Sigmoid colon (tissue), 6 donors: ENCODE measurements at regions not wholly inside any gene's neighbourhood (a gene's known extent, or its start where the extent isn't known, plus 50 kb on each side); places are given as distances from the start of the nearest gene placed in this dataset.
A peak's percentile ranks its signal among the peaks of the same experiment; 100 is the strongest.

Experiments used
- DNase-seq: peaks from one replicate; pipeline ENCODE4 v3.0.0-alpha.2; 2019
- H3K27ac ChIP-seq, 4 donors: fragments of 200-600 bp; sonication (generic); one replicate each; pipeline ENCODE4 v1.5.1; 2016 to 2019; ENCODE audit warnings: mild to moderate bottlenecking in 1 of 4
- H3K27me3 ChIP-seq, 3 donors: fragments of 200-600 bp; sonication (generic); one replicate each; pipeline ENCODE4 v1.5.1; 2019; ENCODE audit warnings: mild to moderate bottlenecking in 1 of 3
- H3K36me3 ChIP-seq, 4 donors: fragments of 200-600 bp; sonication (generic); one replicate each; pipeline ENCODE4 v1.5.1; 2016 to 2019
- H3K4me1 ChIP-seq, 4 donors: fragments of 200-600 bp; sonication (generic); one replicate each; pipeline ENCODE4 v1.5.1; 2017 to 2019
- H3K4me3 ChIP-seq, 4 donors: fragments of 200-600 bp; sonication (generic); one replicate each; pipeline ENCODE4 v1.5.1; 2017 to 2019; ENCODE audit warnings: mild to moderate bottlenecking in 2 of 4, moderate library complexity in 1 of 4
- H3K9me3 ChIP-seq, 4 donors: fragments of 200-600 bp in 3 of 4; sonication (generic) in 3 of 4; one replicate each; pipeline versions ENCODE4 v1.5.1 to v1.6.1; 2013 to 2019
- CTCF ChIP-seq, 4 experiments: fragments of 450-650 bp in 3 of 4; fragments of 200-600 bp in 1 of 4; IDR thresholded peaks; one replicate each; pipeline ENCODE4 v1.5.1; 2016 to 2019; ENCODE audit warnings: antibody characterized with exemption in 4 of 4, mild to moderate bottlenecking in 3 of 4, moderate library complexity in 2 of 4
- EP300 ChIP-seq, 4 donors: sonication (generic); formaldehyde crosslinking; IDR thresholded peaks; one replicate each; pipeline ENCODE4 v1.6.1; 2017; ENCODE audit warnings: antibody characterized with exemption in 4 of 4
- POLR2A ChIP-seq, 2 donors: fragments of 450-650 bp; IDR thresholded peaks; one replicate each; pipeline ENCODE4 v1.6.1; 2016; ENCODE audit warnings: antibody characterized with exemption in 2 of 2, mild to moderate bottlenecking in 2 of 2, moderate library complexity in 2 of 2
- POLR2AphosphoS5 ChIP-seq, 4 donors: sonication (generic); formaldehyde crosslinking; IDR thresholded peaks; one replicate each; pipeline ENCODE4 v1.6.1; 2017; ENCODE audit warnings: antibody characterized with exemption in 4 of 4
- WGBS, 2 donors: extraction: QIAGEN DNeasy Blood & Tissue Kit; methylation state at CpG; one replicate each; pipeline ENCODE4 v1.1.7; 2013; 5-methylcytosine and 5-hydroxymethylcytosine counted together
- intact Hi-C: fragments of 100-400 bp; cut with DNase I; formaldehyde crosslinking; loops from one replicate; pipeline ENCODE4 v1.15.1; 2023
- donor health status: healthy with polysubstance abuse.
- donor health status: healthy.

- intact Hi-C loops, result no loop called here
- WGBS, 2 donors, result 87 to 91% methylated on average over 18 of the region's 18 CpGs
These were observed 91.9 kb upstream of the SLC25A33 start for GRCh38 chr1:9447215-9447960.

GRCh38 chr1:9448132-9449109 is 90.8 kb upstream of the SLC25A33 start:
- intact Hi-C loops, result loop anchor here (2.0 kb wide), 1 partner anchor 156 kb away; the partner anchor contains the start of gene SPSB1
- Histone ChIP-seq H3K9me3 (no peaks in the 10 kb centered on the region), H3K27ac (peak overlapping the region in 3 of 4 donors; percentile 55 to 79 (median 56)), H3K4me1 (peaks cover 0 to 39% (median 23%) of the 10 kb centered on the region in 4 donors), H3K4me3 (peak overlapping the region in 1 of 4 donors; percentile 6), H3K27me3 (no peaks in the 10 kb centered on the region), H3K36me3 (no peaks in the 10 kb centered on the region)
- TF ChIP-seq CTCF (IDR thresholded peaks at IDR 0.05) (no peak), POLR2AphosphoS5 (IDR thresholded peaks at IDR 0.05) (no peak), EP300 (IDR thresholded peaks at IDR 0.05) (no peak), POLR2A (IDR thresholded peaks at IDR 0.05) (no peak)
- DNase-seq, result no peak
- 55 to 67% methylated on average over 15 of the region's 15 CpGs for WGBS, 2 donors

More at GRCh38 chr1:9447215-9447960, 91.9 kb upstream of the SLC25A33 start:
- H3K4me1 ChIP-seq, result peaks cover 0 to 43% (median 25%) of the 10 kb centered on the region in 4 donors
- H3K4me3 ChIP-seq, result no peak overlapping the region
- no peaks in the 10 kb centered on the region for H3K27me3 ChIP-seq
- H3K9me3 ChIP-seq, result no peaks in the 10 kb centered on the region
- H3K36me3 ChIP-seq, result no peaks in the 10 kb centered on the region
- no peak for DNase-seq
- no peak overlapping the region for H3K27ac ChIP-seq
- TF ChIP-seq CTCF (IDR thresholded peaks at IDR 0.05) (no peak), POLR2A (IDR thresholded peaks at IDR 0.05) (no peak), POLR2AphosphoS5 (IDR thresholded peaks at IDR 0.05) (no peak), EP300 (IDR thresholded peaks at IDR 0.05) (no peak)

- TF ChIP-seq POLR2A (IDR thresholded peaks at IDR 0.05) (no peak), EP300 (IDR thresholded peaks at IDR 0.05) (no peak), CTCF (IDR thresholded peaks at IDR 0.05) (no peak), POLR2AphosphoS5 (IDR thresholded peaks at IDR 0.05) (no peak)
- peaks cover 0 to 36% (median 20%) of the 10 kb centered on the region in 4 donors for H3K4me1 ChIP-seq
- no peaks in the 10 kb centered on the region for H3K27me3 ChIP-seq
- H3K4me3 ChIP-seq, result peak overlapping the region in 1 of 4 donors; percentile 6
- 63 to 74% methylated on average over 10 of the region's 10 CpGs for WGBS, 2 donors
- H3K27ac ChIP-seq, result peak overlapping the region in 3 of 4 donors; percentile 55 to 79 (median 56)
- DNase-seq, result no peak
- intact Hi-C loops, result loop anchor here (2.0 kb wide), 1 partner anchor 156 kb away; the partner anchor contains the start of gene SPSB1
- H3K9me3 ChIP-seq, result no peaks in the 10 kb centered on the region
- no peaks in the 10 kb centered on the region for H3K36me3 ChIP-seq
These were observed 90.1 kb upstream of the SLC25A33 start for GRCh38 chr1:9449110-9449627.

GRCh38 chr1:9449976-9450696 is 89.1 kb upstream of the SLC25A33 start:
- Histone ChIP-seq H3K36me3 (no peaks in the 10 kb centered on the region), H3K4me3 (no peak overlapping the region), H3K27ac (peak overlapping the region in 3 of 4 donors; percentile 55 to 79 (median 56)), H3K9me3 (no peaks in the 10 kb centered on the region), H3K4me1 (peaks cover 0 to 28% (median 18%) of the 10 kb centered on the region in 4 donors), H3K27me3 (no peaks in the 10 kb centered on the region)
- TF ChIP-seq EP300 (IDR thresholded peaks at IDR 0.05), result no peak
- no peak for TF ChIP-seq CTCF (IDR thresholded peaks at IDR 0.05)
- TF ChIP-seq POLR2A (IDR thresholded peaks at IDR 0.05), result no peak
- TF ChIP-seq POLR2AphosphoS5 (IDR thresholded peaks at IDR 0.05), result no peak
- WGBS, 2 donors, result 90 to 95% methylated on average over 12 of the region's 12 CpGs
- DNase-seq, result no peak
- intact Hi-C loops, result loop anchor here (2.0 kb wide), 1 partner anchor 157 kb away; the partner anchor contains the start of gene SPSB1
